GM18909 (cell line): ENCODE measurements at regions not wholly inside any gene's neighbourhood (a gene's known extent, or its start where the extent isn't known, plus 50 kb on each side); places are given as distances from the start of the nearest gene placed in this dataset.
"Not testable (repeated sequence)": the region's sequence is repeated elsewhere in the genome, so short reads cannot be mapped to it uniquely, and the experiment has no call there.

Experiments
- ATAC-seq: cut with Tn5 transposase; IDR thresholded peaks from one replicate; pipeline ENCODE4 v1.9.1; 2021; ENCODE audit warnings: mild to moderate bottlenecking; ENCODE audit not compliant: unreplicated experiment, poor library complexity

GRCh38 chr3:103127098-103127630, 692.3 kb downstream of the ZPLD1 start:
- peak; percentile 43 for ATAC-seq

- ATAC-seq = peak; percentile 89
Measured at GRCh38 chr3:103127737-103128136, 692.9 kb downstream of the ZPLD1 start.

GRCh38 chr3:103134023-103134724, 699.4 kb downstream of the ZPLD1 start:
- ATAC-seq = peak; percentile 91

- ATAC-seq = no peak
Measured at GRCh38 chr3:103136621-103137020, 701.8 kb downstream of the ZPLD1 start.

GRCh38 chr3:103137830-103138229, 703.0 kb downstream of the ZPLD1 start:
- ATAC-seq = no peak

GRCh38 chr3:103158183-103158582, 723.4 kb downstream of the ZPLD1 start:
- ATAC-seq = no peak

- no peak for ATAC-seq
Measured at GRCh38 chr3:103166890-103167289, 732.1 kb downstream of the ZPLD1 start.

- no peak for ATAC-seq
Measured at GRCh38 chr3:103167850-103168249, 733.0 kb downstream of the ZPLD1 start.

GRCh38 chr3:103169289-103169688, 734.5 kb downstream of the ZPLD1 start:
- ATAC-seq = no peak

- peak; percentile 80 for ATAC-seq
Measured at GRCh38 chr3:103170651-103171050, 735.8 kb downstream of the ZPLD1 start.

- ATAC-seq = no peak
Measured at GRCh38 chr3:103173940-103174339, 739.1 kb downstream of the ZPLD1 start.

GRCh38 chr3:103181160-103181559, 746.3 kb downstream of the ZPLD1 start:
- no peak for ATAC-seq

GRCh38 chr3:103184772-103185171, 750.0 kb downstream of the ZPLD1 start:
- no peak for ATAC-seq

- ATAC-seq = no peak
Measured at GRCh38 chr3:103189941-103190340, 755.1 kb downstream of the ZPLD1 start.

- ATAC-seq = no peak
Measured at GRCh38 chr3:103195216-103195615, 760.4 kb downstream of the ZPLD1 start.

- no peak for ATAC-seq
Measured at GRCh38 chr3:103203441-103203840, 768.6 kb downstream of the ZPLD1 start.

- no peak for ATAC-seq
Measured at GRCh38 chr3:103210583-103210982, 775.8 kb downstream of the ZPLD1 start.

- ATAC-seq = peak; percentile 100
Measured at GRCh38 chr3:103218146-103218545, 783.3 kb downstream of the ZPLD1 start.

GRCh38 chr3:103218793-103219192, 784.0 kb downstream of the ZPLD1 start:
- peak; percentile 18 for ATAC-seq

GRCh38 chr3:103227651-103228050, 792.8 kb downstream of the ZPLD1 start:
- ATAC-seq = no peak

- no peak for ATAC-seq
Measured at GRCh38 chr3:103247459-103247858, 812.6 kb downstream of the ZPLD1 start.

GRCh38 chr3:103254827-103255226, 820.0 kb downstream of the ZPLD1 start:
- not testable (repeated sequence) for ATAC-seq
